Caco-2 (cell line): ENCODE measurements at regions not wholly inside any gene's neighbourhood (a gene's known extent, or its start where the extent isn't known, plus 50 kb on each side); places are given as distances from the start of the nearest gene placed in this dataset.

Source experiments
- BruUV-seq: library from RNA; stranded (reverse); fragments of 400-500 nt; replicated peaks from 2 replicates; lab custom pipeline; 2021; lab: Mats Ljungman, UMichigan
- CTCF ChIA-PET: fragments of 300-600 bp; sonication (Branson Sonifier 250); formaldehyde crosslinking; loops from one replicate; lab custom pipeline; 2022; ENCODE audit warnings: antibody characterized with exemption; lab: Charles Lee
- POLR2A ChIA-PET: fragments of 300-600 bp; sonication (Branson Sonifier 250); formaldehyde crosslinking; loops from one replicate; lab custom pipeline; 2022; ENCODE audit warnings: antibody characterized with exemption; lab: Charles Lee
- DNase-seq, 2 experiments: peaks; one replicate each; pipeline versions ENCODE4 v3.0.0 to v3.0.0-alpha.2; 2020 to 2022
- H3K27me3 ChIP-seq: replicated peaks from 2 replicates; pipeline ENCODE4 v1.6.0; 2011; ENCODE audit warnings: low read length; ENCODE audit not compliant: control insufficient read depth, insufficient read depth
- H3K36me3 ChIP-seq: 2 replicates; pipeline ENCODE4 v1.5.1; 2011; ENCODE audit warnings: low read length; ENCODE audit not compliant: control insufficient read depth, insufficient read depth
- H3K4me1 ChIP-seq: fragments of 250-450 bp; sonication (Bioruptor Pico); 2 replicates; pipeline ENCODE4 v1.5.1; 2020; ENCODE audit warnings: mild to moderate bottlenecking
- H3K4me3 ChIP-seq: 2 replicates; pipeline ENCODE4 v1.5.1; 2011; ENCODE audit warnings: low read depth, mild to moderate bottlenecking, control low read depth, low read length
- H3K9me3 ChIP-seq: fragments of 250-450 bp; sonication (Bioruptor Pico); 2 replicates; pipeline ENCODE4 v1.5.1; 2020; ENCODE audit warnings: mild to moderate bottlenecking, moderate library complexity
- H3K27ac Mint-ChIP-seq: one replicate; pipeline ENCODE4 v1.8.0; 2022; ENCODE audit warnings: mixed read lengths; ENCODE audit not compliant: unreplicated experiment
- H3K27me3 Mint-ChIP-seq: one replicate; pipeline ENCODE4 v1.8.0; 2022; ENCODE audit warnings: mixed read lengths; ENCODE audit not compliant: insufficient read depth, unreplicated experiment
- H3K36me3 Mint-ChIP-seq: one replicate; pipeline ENCODE4 v1.8.0; 2022; ENCODE audit warnings: mild to moderate bottlenecking, mixed read lengths; ENCODE audit not compliant: insufficient read depth, unreplicated experiment
- H3K4me1 Mint-ChIP-seq: one replicate; pipeline ENCODE4 v1.8.0; 2022; ENCODE audit warnings: low read depth, mixed read lengths; ENCODE audit not compliant: unreplicated experiment
- H3K4me3 Mint-ChIP-seq: one replicate; pipeline ENCODE4 v1.8.0; 2022; ENCODE audit warnings: mild to moderate bottlenecking, moderate library complexity, mixed read lengths; ENCODE audit not compliant: unreplicated experiment
- H3K9me3 Mint-ChIP-seq: one replicate; pipeline ENCODE4 v1.8.0; 2022; ENCODE audit warnings: mixed read lengths; ENCODE audit not compliant: unreplicated experiment
- CTCF ChIP-seq, 2 experiments: fragments of 200-600 bp in 1 of 2; IDR thresholded peaks; 1 replicate in 1 of 2; 2 replicates in 1 of 2; pipeline versions ENCODE4 v1.5.1 to v1.8.0; 2011 to 2022; ENCODE audit warnings: antibody characterized with exemption in 1 of 2, control low read depth in 1 of 2, inconsistent platforms in 1 of 2, low read depth in 1 of 2, low read length in 1 of 2, mild to moderate bottlenecking in 1 of 2, moderate library complexity in 1 of 2; ENCODE audit not compliant: insufficient read depth in 1 of 2, severe bottlenecking in 1 of 2, unreplicated experiment in 1 of 2
- intact Hi-C: fragments of 100-400 bp; cut with micrococcal nuclease; formaldehyde crosslinking; loops from one replicate; pipeline ENCODE4 v1.10.0; 2022; ENCODE audit not compliant: unreplicated experiment

- Mint-ChIP-seq H3K9me3 (no peaks in the 10 kb centered on the region), H3K4me3 (no peak overlapping the region)
Observed at GRCh38 chrX:115362334-115363095, 73.0 kb downstream of the LUZP4 start.

GRCh38 chrX:115363372-115363771 lies 73.9 kb downstream of the LUZP4 start:
- no peaks in the 10 kb centered on the region for H3K36me3 ChIP-seq
- no peaks in the 10 kb centered on the region for H3K27me3 ChIP-seq
- no peaks in the 10 kb centered on the region for H3K9me3 Mint-ChIP-seq
- H3K4me3 ChIP-seq, result no peak overlapping the region
- H3K4me1 Mint-ChIP-seq, result peaks cover 15% of the 10 kb centered on the region
- H3K36me3 Mint-ChIP-seq, result no peaks in the 10 kb centered on the region
- POLR2A ChIA-PET, result no interaction called here
- H3K9me3 ChIP-seq, result no peaks in the 10 kb centered on the region
- no TSS peak for BruUV-seq
- no peak overlapping the region for H3K4me3 Mint-ChIP-seq
- no peak overlapping the region for H3K27ac Mint-ChIP-seq
- CTCF ChIA-PET, result interaction anchor here (2.1 kb wide), 1 partner anchor 18 kb away, joined by 8 read pairs; no protein-coding TSS in a partner anchor
- intact Hi-C loops, result no loop called here
- no peak for DNase-seq
- no peaks in the 10 kb centered on the region for H3K27me3 Mint-ChIP-seq
- H3K4me1 ChIP-seq, result peaks cover 15% of the 10 kb centered on the region
- TF ChIP-seq CTCF (IDR thresholded peaks at IDR 0.05; ENCODE audit: insufficient read depth in 1 of 2, low read depth in 1 of 2, low read length in 1 of 2, severe bottlenecking in 1 of 2, unreplicated experiment in 1 of 2), result no peak

More at GRCh38 chrX:115362334-115363095, 73.0 kb downstream of the LUZP4 start:
- peaks cover 15% of the 10 kb centered on the region for H3K4me1 ChIP-seq
- ChIA-PET CTCF (no interaction called here), POLR2A (no interaction called here)
- no peak for DNase-seq
- no peak for TF ChIP-seq CTCF (IDR thresholded peaks at IDR 0.05; ENCODE audit: insufficient read depth in 1 of 2, low read depth in 1 of 2, low read length in 1 of 2, severe bottlenecking in 1 of 2, unreplicated experiment in 1 of 2)
- no peaks in the 10 kb centered on the region for H3K36me3 ChIP-seq
- peaks cover 15% of the 10 kb centered on the region for H3K4me1 Mint-ChIP-seq
- no TSS peak for BruUV-seq
- H3K27me3 Mint-ChIP-seq, result no peaks in the 10 kb centered on the region
- H3K9me3 ChIP-seq, result no peaks in the 10 kb centered on the region
- intact Hi-C loops, result no loop called here
- no peak overlapping the region for H3K4me3 ChIP-seq
- no peaks in the 10 kb centered on the region for H3K36me3 Mint-ChIP-seq
- no peaks in the 10 kb centered on the region for H3K27me3 ChIP-seq
- no peak overlapping the region for H3K27ac Mint-ChIP-seq

GRCh38 chrX:115363897-115364296 lies 74.4 kb downstream of the LUZP4 start:
- Mint-ChIP-seq H3K27me3 (no peaks in the 10 kb centered on the region), H3K4me1 (peaks cover 15% of the 10 kb centered on the region), H3K9me3 (no peaks in the 10 kb centered on the region), H3K27ac (no peak overlapping the region), H3K36me3 (no peaks in the 10 kb centered on the region), H3K4me3 (no peak overlapping the region)
- no peak overlapping the region for H3K4me3 ChIP-seq
- intact Hi-C loops, result loop anchor here (1.0 kb wide), 1 partner anchor 8 kb away; no protein-coding TSS in a partner anchor
- BruUV-seq, result no TSS peak
- no peaks in the 10 kb centered on the region for H3K36me3 ChIP-seq
- CTCF ChIA-PET, result interaction anchor here (2.1 kb wide), 1 partner anchor 19 kb away, joined by 8 read pairs; no protein-coding TSS in a partner anchor
- H3K27me3 ChIP-seq, result no peaks in the 10 kb centered on the region
- peaks cover 15% of the 10 kb centered on the region for H3K4me1 ChIP-seq
- H3K9me3 ChIP-seq, result no peaks in the 10 kb centered on the region
- POLR2A ChIA-PET, result interaction anchor here (0.5 kb wide), 1 partner anchor 118 kb away, joined by 4 read pairs; no protein-coding TSS in a partner anchor
- DNase-seq, result no peak
- TF ChIP-seq CTCF (IDR thresholded peaks at IDR 0.05; ENCODE audit: insufficient read depth in 1 of 2, low read depth in 1 of 2, low read length in 1 of 2, severe bottlenecking in 1 of 2, unreplicated experiment in 1 of 2), result no peak
